22Rv1 (cell line): ENCODE measurements at regions not wholly inside any gene's neighbourhood (a gene's known extent, or its start where the extent isn't known, plus 50 kb on each side); places are given as distances from the start of the nearest gene placed in this dataset.

Experiments used
- H3K27ac ChIP-seq: fragments of 450-650 bp; 2 replicates; pipeline ENCODE4 v1.5.1; 2017
- CTCF ChIP-seq: fragments of 450-650 bp; IDR thresholded peaks from 2 replicates; pipeline ENCODE4 v1.5.1; 2017; ENCODE audit warnings: mild to moderate bottlenecking
- ZFX ChIP-seq: fragments of 450-650 bp; IDR thresholded peaks from 2 replicates; pipeline ENCODE4 v1.6.1; 2017; ENCODE audit warnings: antibody characterized with exemption, borderline replicate concordance

- TF ChIP-seq ZFX, result no peak
- no peak for TF ChIP-seq CTCF
- H3K27ac ChIP-seq, result no peak overlapping the region
Observed at GRCh38 chr14:26173581-26174110, 424.2 kb downstream of the NOVA1 start.

GRCh38 chr14:26172396-26172795 is 425.4 kb downstream of the NOVA1 start:
- no peak for TF ChIP-seq CTCF
- no peak for TF ChIP-seq ZFX
- no peak overlapping the region for H3K27ac ChIP-seq

- H3K27ac ChIP-seq, result no peak overlapping the region
- TF ChIP-seq CTCF, result no peak
- TF ChIP-seq ZFX, result no peak
Observed at GRCh38 chr14:26170885-26171284, 426.9 kb downstream of the NOVA1 start.

- no peak overlapping the region for H3K27ac ChIP-seq
- TF ChIP-seq CTCF (peak; percentile 78), ZFX (no peak)
Observed at GRCh38 chr14:26163761-26164160, 434.1 kb downstream of the NOVA1 start.

- TF ChIP-seq ZFX (no peak), CTCF (no peak)
- H3K27ac ChIP-seq, result no peak overlapping the region
Observed at GRCh38 chr14:26157517-26157916, 440.3 kb downstream of the NOVA1 start.

GRCh38 chr14:26143057-26143456 is 454.8 kb downstream of the NOVA1 start:
- no peak overlapping the region for H3K27ac ChIP-seq
- TF ChIP-seq ZFX, result no peak
- no peak for TF ChIP-seq CTCF

- H3K27ac ChIP-seq, result peak overlapping the region; percentile 6; the same call in 1 of the 2 replicates
- TF ChIP-seq ZFX (no peak), CTCF (no peak)
Observed at GRCh38 chr14:26138764-26139445, 458.9 kb downstream of the NOVA1 start.
